ENCODE measurements at regions not wholly inside any gene's neighbourhood (a gene's known extent, or its start where the extent isn't known, plus 50 kb on each side); places are given as distances from the start of the nearest gene placed in this dataset.
A peak's percentile ranks its signal among the peaks of the same experiment; 100 is the strongest.

DNA sequence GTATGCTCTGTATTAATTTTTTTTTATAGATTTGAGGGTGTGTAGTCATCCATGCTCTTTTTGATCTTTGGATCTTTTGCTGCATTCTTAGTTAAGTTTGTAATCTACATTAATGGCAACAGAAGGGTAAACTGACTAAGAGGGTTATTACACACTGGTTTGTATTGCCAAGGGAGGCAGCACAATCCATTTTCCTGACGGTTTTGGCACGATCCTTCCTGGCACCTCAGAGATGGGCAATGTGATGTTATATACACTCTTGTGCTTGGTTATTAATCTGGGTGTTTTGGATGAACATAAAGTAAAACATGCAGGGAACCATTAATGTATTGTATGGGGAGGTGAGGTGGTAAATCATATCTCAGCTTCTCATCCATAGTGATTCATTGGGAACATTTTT is 98.8 kb upstream of the SLC38A2 start:
- ATAC-seq (ENCODE audit: insufficient read depth, low FRiP score), result no peak
- H3K4me1 ChIP-seq (ENCODE audit: control insufficient read depth in 5 of 5, insufficient read depth in 5 of 5, low read length in 5 of 5), result peaks cover 4 to 35% (median 14%) of the 10 kb centered on the region in 5 donors
- no peaks in the 10 kb centered on the region for H3K27me3 ChIP-seq (ENCODE audit: control insufficient read depth in 3 of 3, insufficient read depth in 3 of 3, low read length in 2 of 3)

DNA sequence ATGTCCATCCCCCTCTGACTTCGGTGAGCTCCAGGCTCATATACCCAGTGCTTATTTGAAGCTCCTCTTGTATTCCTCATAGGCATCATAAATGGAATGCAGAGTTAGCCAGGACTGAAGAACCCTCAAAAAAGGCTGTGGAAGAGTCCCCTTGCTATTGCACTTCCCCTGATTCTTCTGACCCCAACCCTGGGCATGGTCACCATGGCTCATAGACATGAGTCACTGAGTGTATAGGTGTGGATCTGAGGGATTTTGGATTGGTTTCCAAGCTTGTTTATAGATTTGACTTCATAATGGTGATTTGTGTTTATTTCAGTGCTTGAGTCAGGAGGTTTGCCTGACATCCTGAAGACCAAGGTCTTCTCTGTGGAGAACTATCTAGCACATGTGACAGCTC is 98.4 kb upstream of the SLC38A2 start:
- Histone ChIP-seq H3K9me3 (ENCODE audit: control insufficient read depth in 4 of 4, insufficient read depth in 3 of 4, low read length in 3 of 4) (no peaks in the 10 kb centered on the region), H3K36me3 (ENCODE audit: control insufficient read depth in 4 of 4, insufficient read depth in 4 of 4, low read length in 4 of 4) (no peaks in the 10 kb centered on the region), H3K4me1 (ENCODE audit: control insufficient read depth in 5 of 5, insufficient read depth in 5 of 5, low read length in 5 of 5) (peaks cover 5 to 35% (median 14%) of the 10 kb centered on the region in 5 donors), H3K4me3 (no peak overlapping the region), H3K27ac (ENCODE audit: low read depth in 1 of 2, low read length in 1 of 2) (peak overlapping the region in 1 of 2 donors; percentile 12), H3K27me3 (ENCODE audit: control insufficient read depth in 3 of 3, insufficient read depth in 3 of 3, low read length in 2 of 3) (no peaks in the 10 kb centered on the region), H3K9ac (ENCODE audit: insufficient read depth in 1 of 2, low read length in 2 of 2) (no peak overlapping the region)
- TF ChIP-seq, protein P1, sequence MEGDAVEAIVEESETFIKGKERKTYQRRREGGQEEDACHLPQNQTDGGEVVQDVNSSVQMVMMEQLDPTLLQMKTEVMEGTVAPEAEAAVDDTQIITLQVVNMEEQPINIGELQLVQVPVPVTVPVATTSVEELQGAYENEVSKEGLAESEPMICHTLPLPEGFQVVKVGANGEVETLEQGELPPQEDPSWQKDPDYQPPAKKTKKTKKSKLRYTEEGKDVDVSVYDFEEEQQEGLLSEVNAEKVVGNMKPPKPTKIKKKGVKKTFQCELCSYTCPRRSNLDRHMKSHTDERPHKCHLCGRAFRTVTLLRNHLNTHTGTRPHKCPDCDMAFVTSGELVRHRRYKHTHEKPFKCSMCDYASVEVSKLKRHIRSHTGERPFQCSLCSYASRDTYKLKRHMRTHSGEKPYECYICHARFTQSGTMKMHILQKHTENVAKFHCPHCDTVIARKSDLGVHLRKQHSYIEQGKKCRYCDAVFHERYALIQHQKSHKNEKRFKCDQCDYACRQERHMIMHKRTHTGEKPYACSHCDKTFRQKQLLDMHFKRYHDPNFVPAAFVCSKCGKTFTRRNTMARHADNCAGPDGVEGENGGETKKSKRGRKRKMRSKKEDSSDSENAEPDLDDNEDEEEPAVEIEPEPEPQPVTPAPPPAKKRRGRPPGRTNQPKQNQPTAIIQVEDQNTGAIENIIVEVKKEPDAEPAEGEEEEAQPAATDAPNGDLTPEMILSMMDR (IDR thresholded peaks at IDR 0.05; ENCODE audit: control extremely low read depth, extremely low read depth), result no peak
- ATAC-seq (ENCODE audit: insufficient read depth, low FRiP score), result no peak
- DNase-seq, result no peak
- WGBS, 2 donors, result 83 to 88% methylated on average over 1 of the region's 1 CpG

More for the DNA sequence above, 98.8 kb upstream of the SLC38A2 start:
- H3K4me3 ChIP-seq, result no peak overlapping the region
- no peaks in the 10 kb centered on the region for H3K9me3 ChIP-seq (ENCODE audit: control insufficient read depth in 4 of 4, insufficient read depth in 3 of 4, low read length in 3 of 4)
- DNase-seq, result no peak
- TF ChIP-seq, protein P1 (IDR thresholded peaks at IDR 0.05; ENCODE audit: control extremely low read depth, extremely low read depth), result no peak
- H3K36me3 ChIP-seq (ENCODE audit: control insufficient read depth in 4 of 4, insufficient read depth in 4 of 4, low read length in 4 of 4), result no peaks in the 10 kb centered on the region
- WGBS, 2 donors, result 81 to 84% methylated on average over 2 of the region's 2 CpGs
- H3K9ac ChIP-seq (ENCODE audit: insufficient read depth in 1 of 2, low read length in 2 of 2), result no peak overlapping the region
- peak overlapping the region in 1 of 2 donors; percentile 12 for H3K27ac ChIP-seq (ENCODE audit: low read depth in 1 of 2, low read length in 1 of 2)

DNA sequence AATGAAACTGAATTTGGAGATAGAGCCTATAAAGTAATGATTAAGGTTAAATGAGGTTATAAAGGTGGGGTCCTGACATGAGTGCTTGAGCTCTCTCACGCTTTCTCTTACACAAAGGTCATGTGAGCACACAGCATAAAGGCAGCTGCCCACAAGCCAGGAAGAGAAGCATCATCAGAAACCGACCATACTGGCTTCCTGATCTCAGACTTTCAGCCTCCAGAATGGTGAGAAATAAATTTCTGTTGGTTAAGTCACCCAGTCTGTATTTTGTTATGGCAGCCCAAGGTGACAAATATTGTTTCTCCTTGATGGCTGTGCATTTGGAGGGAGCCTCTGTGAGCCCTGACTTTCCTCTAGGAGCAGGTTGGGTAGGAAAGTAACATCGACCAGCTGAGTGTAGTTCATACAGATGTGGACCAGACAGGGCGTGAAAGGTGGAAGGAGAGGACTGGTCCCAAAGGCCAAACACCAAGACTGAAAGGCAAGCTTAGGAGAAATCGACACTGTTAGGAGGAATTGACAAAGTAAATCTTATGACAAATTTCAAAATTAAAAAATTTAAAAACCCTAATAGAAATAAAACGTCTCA is 97.6 kb upstream of the SLC38A2 start:
- no peak overlapping the region for H3K4me3 ChIP-seq
- no peak for ATAC-seq (ENCODE audit: insufficient read depth, low FRiP score)
- H3K27me3 ChIP-seq (ENCODE audit: control insufficient read depth in 3 of 3, insufficient read depth in 3 of 3, low read length in 2 of 3), result no peaks in the 10 kb centered on the region
- no peaks in the 10 kb centered on the region for H3K9me3 ChIP-seq (ENCODE audit: control insufficient read depth in 4 of 4, insufficient read depth in 3 of 4, low read length in 3 of 4)
- TF ChIP-seq, protein P1 (IDR thresholded peaks at IDR 0.05; ENCODE audit: control extremely low read depth, extremely low read depth), result no peak
- 55 to 64% methylated on average over 6 of the region's 6 CpGs for WGBS, 2 donors
- H3K9ac ChIP-seq (ENCODE audit: insufficient read depth in 1 of 2, low read length in 2 of 2), result no peak overlapping the region
- DNase-seq, result no peak
- H3K36me3 ChIP-seq (ENCODE audit: control insufficient read depth in 4 of 4, insufficient read depth in 4 of 4, low read length in 4 of 4), result no peaks in the 10 kb centered on the region
- peak overlapping the region in 1 of 2 donors; percentile 41 for H3K27ac ChIP-seq (ENCODE audit: low read depth in 1 of 2, low read length in 1 of 2)
- H3K4me1 ChIP-seq (ENCODE audit: control insufficient read depth in 5 of 5, insufficient read depth in 5 of 5, low read length in 5 of 5), result peaks cover 5 to 35% (median 14%) of the 10 kb centered on the region in 5 donors

DNA sequence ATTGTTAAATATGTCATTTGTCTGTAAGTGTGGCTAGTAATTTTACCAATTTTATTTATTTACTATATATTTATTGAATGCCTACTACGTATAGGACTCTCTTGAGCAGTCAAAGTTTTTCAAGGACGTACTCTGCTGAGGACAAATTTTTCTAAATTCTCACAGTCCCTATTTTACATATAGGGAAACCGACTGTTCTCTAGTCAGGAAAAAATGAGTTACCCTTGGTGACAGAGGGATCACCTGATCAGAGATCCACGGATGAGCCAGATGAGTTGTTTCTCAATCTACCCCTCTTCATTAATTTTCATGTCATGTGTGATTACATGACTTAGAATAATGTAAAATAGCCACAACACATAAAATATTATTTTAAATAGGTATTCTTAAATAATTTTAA is 96.2 kb upstream of the SLC38A2 start:
- H3K9me3 ChIP-seq (ENCODE audit: control insufficient read depth in 4 of 4, insufficient read depth in 3 of 4, low read length in 3 of 4), result no peaks in the 10 kb centered on the region
- peaks cover 3 to 26% (median 14%) of the 10 kb centered on the region in 5 donors for H3K4me1 ChIP-seq (ENCODE audit: control insufficient read depth in 5 of 5, insufficient read depth in 5 of 5, low read length in 5 of 5)
- 68 to 72% methylated on average over 4 of the region's 4 CpGs for WGBS, 2 donors
- no peaks in the 10 kb centered on the region for H3K27me3 ChIP-seq (ENCODE audit: control insufficient read depth in 3 of 3, insufficient read depth in 3 of 3, low read length in 2 of 3)
- TF ChIP-seq, protein P1 (IDR thresholded peaks at IDR 0.05; ENCODE audit: control extremely low read depth, extremely low read depth), result no peak
- no peak overlapping the region for H3K4me3 ChIP-seq
- ATAC-seq (ENCODE audit: insufficient read depth, low FRiP score) (no peak), DNase-seq (no peak)
- no peaks in the 10 kb centered on the region for H3K36me3 ChIP-seq (ENCODE audit: control insufficient read depth in 4 of 4, insufficient read depth in 4 of 4, low read length in 4 of 4)
- peak overlapping the region in 1 of 2 donors; percentile 40 for H3K27ac ChIP-seq (ENCODE audit: low read depth in 1 of 2, low read length in 1 of 2)
- H3K9ac ChIP-seq (ENCODE audit: insufficient read depth in 1 of 2, low read length in 2 of 2), result no peak overlapping the region
